H9 (cell line): ENCODE measurements at regions not wholly inside any gene's neighbourhood (a gene's known extent, or its start where the extent isn't known, plus 50 kb on each side); places are given as distances from the start of the nearest gene placed in this dataset.

Experiments used
- DNase-seq: peaks from one replicate; pipeline ENCODE4 v3.0.0-alpha.2; 2017
- H2AFZ ChIP-seq: one replicate; pipeline ENCODE4 v1.6.1; 2013; ENCODE audit warnings: mild to moderate bottlenecking, low read length, control low read depth, moderate library complexity
- H2AK5ac ChIP-seq: 2 replicates; pipeline ENCODE4 v1.6.1; 2013; ENCODE audit warnings: low read length, control low read depth, mixed read lengths; ENCODE audit not compliant: insufficient read length
- H2BK120ac ChIP-seq: one replicate; pipeline ENCODE4 v1.6.1; 2013; ENCODE audit warnings: low read depth, mild to moderate bottlenecking, low read length, control low read depth, inconsistent platforms; ENCODE audit not compliant: poor library complexity, severe bottlenecking
- H2BK12ac ChIP-seq: 2 replicates; pipeline ENCODE4 v1.6.1; 2013; ENCODE audit warnings: low read length, control low read depth, mixed read lengths, low read depth; ENCODE audit not compliant: insufficient read length
- H2BK15ac ChIP-seq: 2 replicates; pipeline ENCODE4 v1.6.1; 2013; ENCODE audit warnings: low read depth, low read length, control low read depth
- H2BK20ac ChIP-seq: one replicate; pipeline ENCODE4 v1.6.1; 2013; ENCODE audit warnings: low read depth, mild to moderate bottlenecking, low read length, control low read depth, inconsistent platforms; ENCODE audit not compliant: poor library complexity, severe bottlenecking
- H2BK5ac ChIP-seq: 2 replicates; pipeline ENCODE4 v1.6.1; 2013; ENCODE audit warnings: low read length, control low read depth, mixed read lengths; ENCODE audit not compliant: insufficient read length
- H3K14ac ChIP-seq: 2 replicates; pipeline ENCODE4 v1.6.1; 2013; ENCODE audit warnings: low read length, control low read depth; ENCODE audit not compliant: insufficient read depth
- H3K18ac ChIP-seq: 2 replicates; pipeline ENCODE4 v1.6.1; 2013; ENCODE audit warnings: low read depth, mild to moderate bottlenecking, mixed read lengths, low read length, control low read depth; ENCODE audit not compliant: insufficient read length
- H3K23ac ChIP-seq: 2 replicates; pipeline ENCODE4 v1.6.1; 2013; ENCODE audit warnings: low read length, control low read depth, mixed read lengths, low read depth; ENCODE audit not compliant: insufficient read length
- H3K23me2 ChIP-seq: 2 replicates; pipeline ENCODE4 v1.6.1; 2013; ENCODE audit warnings: low read depth, mild to moderate bottlenecking, mixed read lengths, low read length, control low read depth; ENCODE audit not compliant: insufficient read length, poor library complexity, severe bottlenecking
- H3K27ac ChIP-seq: 2 replicates; pipeline ENCODE4 v1.5.1; 2013; ENCODE audit warnings: low read length, control low read depth, mixed read lengths, low read depth; ENCODE audit not compliant: insufficient read length
- H3K27me3 ChIP-seq: 2 replicates; pipeline ENCODE4 v1.6.1; 2013; ENCODE audit warnings: low read length, control low read depth, inconsistent platforms; ENCODE audit not compliant: insufficient read depth
- H3K4ac ChIP-seq: 2 replicates; pipeline ENCODE4 v1.6.1; 2013; ENCODE audit warnings: low read depth, mild to moderate bottlenecking, control low read depth, inconsistent platforms, low read length, moderate library complexity
- H3K4me1 ChIP-seq: 2 replicates; pipeline ENCODE4 v1.6.1; 2013; ENCODE audit warnings: low read length, control low read depth, inconsistent platforms; ENCODE audit not compliant: insufficient read depth
- H3K4me2 ChIP-seq: 2 replicates; pipeline ENCODE4 v1.6.1; 2013; ENCODE audit warnings: low read length, control low read depth, mixed read lengths; ENCODE audit not compliant: insufficient read length, insufficient read depth
- H3K56ac ChIP-seq: 2 replicates; pipeline ENCODE4 v1.6.1; 2013; ENCODE audit warnings: low read depth, mild to moderate bottlenecking, mixed read lengths, low read length, control low read depth; ENCODE audit not compliant: insufficient read length
- H3K79me1 ChIP-seq: 2 replicates; pipeline ENCODE4 v1.6.1; 2013; ENCODE audit warnings: low read depth, mild to moderate bottlenecking, moderate library complexity, low read length, control low read depth, inconsistent platforms; ENCODE audit not compliant: insufficient read depth, poor library complexity, severe bottlenecking
- H3K79me2 ChIP-seq: 2 replicates; pipeline ENCODE4 v1.6.1; 2013; ENCODE audit warnings: low read length, control low read depth, inconsistent platforms; ENCODE audit not compliant: insufficient read depth
- H3K9ac ChIP-seq: 2 replicates; pipeline ENCODE4 v1.6.1; 2013; ENCODE audit warnings: low read length, control low read depth, mixed read lengths; ENCODE audit not compliant: insufficient read length; ENCODE audit errors: extremely low read depth
- H3K9me3 ChIP-seq: one replicate; pipeline ENCODE4 v1.6.1; 2013; ENCODE audit warnings: low read depth, low read length, inconsistent platforms; ENCODE audit not compliant: control insufficient read depth
- H3T11ph ChIP-seq: one replicate; pipeline ENCODE4 v1.6.1; 2013; ENCODE audit warnings: mild to moderate bottlenecking, low read length, control low read depth, inconsistent platforms
- H4K20me1 ChIP-seq: one replicate; pipeline ENCODE4 v1.6.1; 2013; ENCODE audit not compliant: control insufficient read depth, insufficient read length, insufficient read depth
- H4K5ac ChIP-seq: 2 replicates; pipeline ENCODE4 v1.6.1; 2013; ENCODE audit warnings: low read depth, mild to moderate bottlenecking, mixed read lengths, low read length, control low read depth; ENCODE audit not compliant: insufficient read length
- H4K8ac ChIP-seq: replicated peaks from 2 replicates; pipeline ENCODE4 v1.6.1; 2013; ENCODE audit warnings: low read length, control low read depth, mixed read lengths, low read depth; ENCODE audit not compliant: insufficient read length
- H4K91ac ChIP-seq: 2 replicates; pipeline ENCODE4 v1.6.1; 2013; ENCODE audit warnings: low read depth, mild to moderate bottlenecking, moderate library complexity, mixed read lengths, low read length, control low read depth; ENCODE audit not compliant: insufficient read length
- H3K27ac Mint-ChIP-seq, 3 experiments: 2 replicates in 2 of 3; 3 replicates in 1 of 3; pipeline ENCODE4 v1.8.0; 2020 to 2021; ENCODE audit warnings: mixed read lengths in 3 of 3, mild to moderate bottlenecking in 1 of 3, moderate library complexity in 1 of 3
- H3K27me3 Mint-ChIP-seq: 2 replicates; pipeline ENCODE4 v1.8.0; 2021; ENCODE audit warnings: low read depth, mild to moderate bottlenecking, moderate library complexity, mixed read lengths
- H3K36me3 Mint-ChIP-seq, 3 experiments: 2 replicates in 2 of 3; 3 replicates in 1 of 3; pipeline ENCODE4 v1.8.0; 2020 to 2021; ENCODE audit warnings: low read depth in 3 of 3, mixed read lengths in 3 of 3; ENCODE audit not compliant: insufficient read depth in 1 of 3
- H3K4me1 Mint-ChIP-seq, 2 experiments: 2 replicates each; pipeline ENCODE4 v1.8.0; 2020; ENCODE audit warnings: mixed read lengths in 2 of 2
- H3K4me3 Mint-ChIP-seq, 2 experiments: 2 replicates in 1 of 2; 3 replicates in 1 of 2; pipeline ENCODE4 v1.8.0; 2020 to 2021; ENCODE audit warnings: mild to moderate bottlenecking in 2 of 2, mixed read lengths in 2 of 2, moderate library complexity in 1 of 2
- H3K9me3 Mint-ChIP-seq, 2 experiments: 2 replicates in 1 of 2; 3 replicates in 1 of 2; pipeline ENCODE4 v1.8.0; 2020; ENCODE audit warnings: mild to moderate bottlenecking in 2 of 2, mixed read lengths in 2 of 2, moderate library complexity in 1 of 2
- WGBS: extraction: QIAGEN DNeasy Blood & Tissue Kit; methylation state at CpG from one replicate; pipeline ENCODE4 v1.1.7; 2013; ENCODE audit warnings: missing lambda C conversion rate, low lambda C conversion rate, mixed read lengths; ENCODE audit not compliant: insufficient read length; ENCODE audit errors: extremely low coverage; 5-methylcytosine and 5-hydroxymethylcytosine counted together
- TF ChIP-seq, protein P1 (sequence below): fragments of 200-600 bp; sonication (generic); conservative IDR thresholded peaks from 3 replicates; pipeline ENCODE4 v1.8.0; 2021; ENCODE audit warnings: antibody characterized with exemption, mild to moderate bottlenecking

- Histone ChIP-seq H3K4me1 (0 out of 2 replicates have a peak, but pooled peaks cover 2% of the 10 kb centered on the region), H4K8ac (no peak overlapping the region), H2BK120ac (no peak overlapping the region), H3K27me3 (no peaks in the 10 kb centered on the region), H2BK5ac (no peak overlapping the region), H3T11ph (no peak overlapping the region), H3K9ac (no peak overlapping the region), H3K79me2 (no peaks in the 10 kb centered on the region), H3K56ac (no peak overlapping the region), H3K14ac (no peak overlapping the region), H2AFZ (no peak overlapping the region), H3K4ac (no peak overlapping the region), H3K79me1 (no peaks in the 10 kb centered on the region), H2AK5ac (no peak overlapping the region), H3K27ac (no peak overlapping the region), H2BK15ac (no peak overlapping the region), H4K5ac (no peak overlapping the region), H3K23ac (no peak overlapping the region), H4K20me1 (no peaks in the 10 kb centered on the region), H2BK12ac (no peak overlapping the region), H2BK20ac (no peak overlapping the region), H3K23me2 (no peaks in the 10 kb centered on the region), H3K18ac (no peak overlapping the region), H4K91ac (no peak overlapping the region), H3K9me3 (no peaks in the 10 kb centered on the region), H3K4me2 (no peak overlapping the region)
- H3K4me1 Mint-ChIP-seq: peaks cover 0 to 12% of the 10 kb centered on the region in 2 experiments; a peak in 2 of 4 replicates
- H3K36me3 Mint-ChIP-seq: peaks cover 8 to 14% (median 11%) of the 10 kb centered on the region in 3 experiments
- H3K27ac Mint-ChIP-seq: no peak overlapping the region
- TF ChIP-seq, protein P1, sequence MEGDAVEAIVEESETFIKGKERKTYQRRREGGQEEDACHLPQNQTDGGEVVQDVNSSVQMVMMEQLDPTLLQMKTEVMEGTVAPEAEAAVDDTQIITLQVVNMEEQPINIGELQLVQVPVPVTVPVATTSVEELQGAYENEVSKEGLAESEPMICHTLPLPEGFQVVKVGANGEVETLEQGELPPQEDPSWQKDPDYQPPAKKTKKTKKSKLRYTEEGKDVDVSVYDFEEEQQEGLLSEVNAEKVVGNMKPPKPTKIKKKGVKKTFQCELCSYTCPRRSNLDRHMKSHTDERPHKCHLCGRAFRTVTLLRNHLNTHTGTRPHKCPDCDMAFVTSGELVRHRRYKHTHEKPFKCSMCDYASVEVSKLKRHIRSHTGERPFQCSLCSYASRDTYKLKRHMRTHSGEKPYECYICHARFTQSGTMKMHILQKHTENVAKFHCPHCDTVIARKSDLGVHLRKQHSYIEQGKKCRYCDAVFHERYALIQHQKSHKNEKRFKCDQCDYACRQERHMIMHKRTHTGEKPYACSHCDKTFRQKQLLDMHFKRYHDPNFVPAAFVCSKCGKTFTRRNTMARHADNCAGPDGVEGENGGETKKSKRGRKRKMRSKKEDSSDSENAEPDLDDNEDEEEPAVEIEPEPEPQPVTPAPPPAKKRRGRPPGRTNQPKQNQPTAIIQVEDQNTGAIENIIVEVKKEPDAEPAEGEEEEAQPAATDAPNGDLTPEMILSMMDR: no peak
- no peaks in the 10 kb centered on the region; the same call in 1 of the 2 replicates for H3K27me3 Mint-ChIP-seq
- no CpG with 5 or more reads among the region's 5 CpGs for WGBS
- DNase-seq: no peak
- no peak overlapping the region for H3K4me3 Mint-ChIP-seq
- peaks cover 6 to 15% of the 10 kb centered on the region in 2 experiments for H3K9me3 Mint-ChIP-seq
Observed at GRCh38 chr6:131390322-131390721, 182.7 kb upstream of the ARG1 start.
